ENCODE measurements at regions not wholly inside any gene's neighbourhood (a gene's known extent, or its start where the extent isn't known, plus 50 kb on each side); places are given as distances from the start of the nearest gene placed in this dataset.
"Not testable (repeated sequence)": the region's sequence is repeated elsewhere in the genome, so short reads cannot be mapped to it uniquely, and the experiment has no call there.

DNA sequence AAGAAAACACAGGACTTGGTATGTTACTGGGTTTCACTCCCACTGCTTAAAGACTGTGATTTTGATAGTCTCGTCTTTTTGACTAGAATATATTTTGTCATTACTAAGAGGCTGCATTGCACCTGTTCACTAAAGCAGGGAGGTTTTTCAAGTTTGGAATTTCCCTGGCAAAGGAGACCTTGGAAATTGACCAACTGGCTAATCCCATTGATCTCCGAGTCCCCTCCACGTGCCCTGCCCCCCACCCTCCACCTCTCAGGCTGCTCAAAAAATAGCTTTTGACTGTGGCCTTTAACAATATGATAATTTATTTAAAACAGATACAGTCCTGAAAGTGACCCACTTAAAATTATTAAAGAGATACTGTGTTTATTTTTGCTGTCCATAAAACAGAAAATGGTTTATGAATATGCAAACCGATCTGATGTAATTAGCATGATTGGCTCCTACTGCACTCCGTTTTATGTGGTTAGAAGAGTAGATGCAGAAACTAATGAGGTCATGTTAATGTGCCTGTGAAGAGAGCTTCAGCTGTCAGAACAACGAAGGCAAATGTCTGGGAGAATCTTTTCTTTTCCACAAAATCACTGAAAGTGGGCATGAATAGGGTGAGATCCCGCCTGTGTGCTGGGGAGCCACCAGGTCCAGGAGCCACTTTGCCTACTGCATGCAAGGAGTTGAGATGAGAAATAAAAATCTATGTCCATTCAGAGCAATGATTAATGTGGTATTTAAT lies 361.5 kb downstream of the RRAGC start:
- DNase-seq: no peak

DNA sequence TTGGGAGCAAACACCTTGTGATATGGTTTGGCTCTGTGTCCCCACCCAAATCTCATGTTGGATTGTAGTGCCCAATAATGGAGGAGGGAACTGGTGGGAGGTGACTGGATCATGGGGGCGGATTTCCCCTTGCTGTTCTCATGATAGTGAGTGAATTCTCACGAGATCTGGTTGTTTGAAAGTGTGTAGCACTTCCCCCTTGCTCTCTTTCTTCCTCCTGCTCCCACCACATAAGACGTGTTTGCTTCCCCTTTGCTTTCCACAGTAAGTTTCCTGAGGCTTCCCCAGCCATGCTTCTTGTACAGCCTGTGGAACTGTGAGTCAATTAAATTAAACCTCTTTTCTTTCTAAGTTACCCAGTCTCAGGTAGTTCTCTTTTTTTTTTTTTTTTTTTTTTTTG lies 366.3 kb downstream of the RRAGC start:
- DNase-seq: not testable (repeated sequence)

DNA sequence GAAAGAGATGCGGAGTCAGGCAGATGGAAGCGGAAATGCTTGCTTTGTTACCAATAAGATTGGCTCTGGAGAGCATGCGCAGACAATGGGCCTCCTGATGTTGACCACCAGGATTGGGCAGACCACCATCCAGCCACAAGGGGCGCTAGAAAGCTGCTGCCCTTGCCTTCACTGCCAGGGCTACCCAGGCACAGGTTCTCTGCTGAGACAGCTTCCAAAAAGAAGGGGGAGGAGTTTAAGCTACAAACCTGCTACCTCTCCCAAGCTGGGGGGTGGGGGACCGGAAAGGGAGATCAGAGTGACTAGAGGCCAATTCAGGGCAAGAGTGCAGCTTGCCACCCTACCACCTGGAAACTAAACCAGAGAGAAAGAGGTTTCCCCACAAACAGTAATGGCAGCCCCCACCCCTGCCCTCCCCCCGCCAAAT lies 369.7 kb downstream of the RRAGC start:
- peak in 2 of 4 experiments; percentile 12 to 20 for DNase-seq

DNA sequence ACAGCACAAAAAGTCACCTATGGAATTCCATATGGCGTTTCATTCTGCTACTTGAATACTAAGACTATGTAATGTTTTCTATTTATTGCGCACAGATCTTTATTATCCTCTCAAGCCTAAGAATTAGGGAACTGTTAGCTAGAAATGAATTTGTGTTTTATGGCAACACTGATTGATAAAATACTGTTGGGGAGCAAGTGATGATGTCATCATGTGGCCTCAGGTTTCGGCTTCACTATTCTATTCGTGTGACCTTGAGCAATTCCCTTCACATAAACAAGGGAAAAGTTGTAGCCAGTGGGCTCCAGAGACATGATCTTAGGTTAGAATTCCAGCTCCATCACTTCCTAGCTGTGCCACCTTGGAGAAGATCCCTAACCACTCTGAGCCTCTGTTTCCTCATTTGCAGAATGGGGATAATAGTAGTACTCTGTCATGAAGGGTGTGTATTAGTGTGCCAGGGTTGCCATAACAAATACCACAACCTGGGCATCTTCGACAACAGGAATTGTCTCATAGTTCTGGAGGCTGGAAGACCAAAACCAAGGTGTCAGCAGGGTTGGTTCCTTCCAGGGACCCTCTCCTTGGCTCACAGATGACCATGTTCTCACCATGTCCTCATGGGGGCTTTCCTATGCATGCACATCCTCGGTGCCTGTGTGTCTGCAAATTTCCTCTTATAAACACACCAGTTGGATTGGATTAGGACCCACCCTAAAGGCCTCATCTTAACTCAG lies 371.2 kb downstream of the RRAGC start:
- DNase-seq: no peak

DNA sequence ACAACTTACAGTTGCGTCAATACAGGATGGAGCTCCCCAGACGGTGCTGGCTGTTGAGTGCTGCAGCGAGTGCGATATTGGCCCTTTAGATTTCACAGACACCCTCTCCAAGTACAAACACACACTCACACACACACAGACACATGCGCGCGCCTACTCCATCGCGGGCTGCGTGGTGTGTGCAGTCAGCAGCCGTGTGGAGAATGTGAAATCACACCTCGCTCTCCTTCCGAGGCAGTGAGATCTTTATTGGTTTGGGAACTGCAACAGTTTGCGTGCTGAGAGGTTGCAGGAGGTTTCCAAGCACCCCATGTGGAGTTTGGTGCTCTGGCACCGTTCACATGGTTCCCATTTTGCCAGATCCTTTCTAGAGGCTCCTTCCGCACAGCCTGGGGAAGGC lies 372.2 kb downstream of the RRAGC start:
- DNase-seq: no peak

DNA sequence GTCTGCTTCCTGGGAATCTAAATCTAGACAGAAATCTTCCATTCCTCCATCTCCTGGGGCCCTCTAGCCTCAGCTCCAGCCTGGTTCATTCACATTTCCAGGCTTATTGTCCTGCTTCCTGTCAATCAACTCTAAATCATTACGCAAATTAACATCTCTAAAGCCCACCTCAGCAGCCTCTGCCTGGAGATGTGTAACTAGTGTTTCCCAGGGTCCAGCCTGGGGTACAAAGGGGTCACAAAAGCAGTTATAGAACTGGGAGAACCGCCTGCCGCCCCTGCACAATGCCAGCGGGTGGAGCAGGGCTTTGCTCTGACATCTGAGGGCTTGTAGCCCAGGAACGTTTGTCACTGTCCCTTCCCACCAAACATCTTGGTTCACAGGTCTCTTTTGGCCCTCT lies 373.5 kb downstream of the RRAGC start:
- DNase-seq: no peak

DNA sequence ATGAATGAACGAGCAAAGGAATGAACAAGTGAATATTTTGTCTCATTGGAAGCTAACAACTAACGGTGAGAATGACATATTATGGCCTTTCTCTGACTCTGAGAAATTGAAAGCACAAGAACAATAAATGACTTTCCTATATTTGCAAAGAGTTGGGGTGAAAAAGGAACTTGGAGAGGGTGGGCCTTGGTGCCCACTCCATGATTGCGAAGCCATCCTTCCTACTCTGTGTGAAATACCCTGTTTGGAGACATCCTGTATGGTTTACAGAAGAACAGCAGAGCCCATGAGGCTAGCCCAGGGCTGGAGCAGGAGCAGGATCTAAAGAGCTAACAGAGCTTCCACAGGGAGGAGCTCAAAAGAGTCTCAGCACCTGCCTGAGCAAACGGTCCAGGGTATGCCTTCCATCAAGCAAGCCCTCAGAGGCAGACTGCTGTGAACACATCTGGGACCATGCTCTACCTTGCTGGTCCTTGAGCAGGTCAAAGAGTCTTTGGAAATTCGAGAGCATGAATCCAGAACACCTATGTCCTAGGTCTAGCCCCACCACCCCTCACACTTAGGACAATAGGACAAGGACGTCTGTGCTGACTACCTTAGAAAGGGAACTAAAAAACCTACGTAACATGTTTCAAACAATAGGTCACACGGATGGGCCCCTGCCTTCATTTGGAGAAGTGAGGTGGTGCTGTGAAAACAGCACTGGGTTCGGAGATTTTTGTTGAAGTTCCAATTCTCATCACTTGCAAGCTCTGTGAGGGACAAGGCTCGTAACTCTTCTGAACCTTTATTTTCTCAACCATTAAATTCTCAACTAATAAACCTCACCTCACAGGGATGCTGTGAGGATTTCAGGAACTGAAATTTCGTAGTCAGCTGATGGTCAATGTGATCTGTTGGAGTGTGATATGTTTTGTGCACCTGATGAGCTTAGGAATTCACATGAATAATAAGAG lies 377.4 kb downstream of the RRAGC start:
- DNase-seq: no peak

DNA sequence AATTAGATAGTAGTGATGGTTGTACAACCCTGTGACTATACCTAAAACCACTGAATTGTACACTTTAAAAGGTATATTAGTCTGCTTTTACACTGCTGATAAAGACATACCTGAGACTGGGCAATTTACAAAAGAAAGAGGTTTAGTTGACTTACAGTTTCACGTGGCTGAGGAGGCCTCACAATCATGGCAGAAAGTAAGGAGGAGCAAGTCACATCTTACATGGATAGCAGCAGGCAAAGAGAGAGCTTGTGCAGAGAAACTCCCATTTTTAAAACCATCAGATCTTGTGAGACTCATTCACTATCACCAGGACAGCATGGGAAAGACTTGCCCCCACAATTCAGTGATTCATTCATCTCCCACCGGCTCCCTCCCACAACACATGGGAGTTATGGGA lies 379.9 kb downstream of the RRAGC start:
- DNase-seq: not testable (repeated sequence)

DNA sequence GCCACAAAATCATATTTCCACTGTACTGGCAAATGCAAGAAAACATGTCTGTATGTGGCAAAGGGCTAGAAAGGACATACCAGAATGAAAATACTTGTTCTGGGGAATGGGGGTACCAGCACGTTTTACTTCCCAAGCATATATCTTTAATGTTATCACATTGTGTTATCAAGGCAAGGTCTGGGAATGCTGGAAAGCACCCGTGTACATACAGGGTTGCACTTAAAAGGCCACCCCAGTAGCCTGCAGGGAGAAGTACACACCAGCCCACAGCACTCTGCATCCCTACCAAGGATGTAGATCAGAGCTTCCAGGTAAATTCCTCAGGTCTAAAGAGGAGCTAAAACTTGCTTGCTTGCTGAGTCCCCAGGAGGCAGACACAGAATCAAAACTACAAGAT lies 381.8 kb downstream of the RRAGC start:
- no peak for DNase-seq

DNA sequence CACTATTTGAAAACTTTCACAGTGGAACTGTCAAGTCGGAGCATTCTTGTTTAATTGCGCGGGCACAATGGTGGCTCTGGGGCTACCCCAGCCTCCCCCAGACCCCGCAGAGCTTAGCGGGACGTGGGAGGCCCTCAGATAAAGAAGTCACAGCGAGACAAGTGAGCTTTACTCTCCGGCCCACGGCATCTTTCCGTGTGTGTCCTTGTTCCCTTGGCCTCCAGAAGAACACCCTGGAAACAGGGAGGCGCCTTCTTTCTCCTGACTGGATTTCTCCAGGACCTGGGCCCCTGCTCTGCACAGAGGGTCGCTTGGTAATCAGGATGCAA lies 382.8 kb downstream of the RRAGC start:
- no peak for DNase-seq

DNA sequence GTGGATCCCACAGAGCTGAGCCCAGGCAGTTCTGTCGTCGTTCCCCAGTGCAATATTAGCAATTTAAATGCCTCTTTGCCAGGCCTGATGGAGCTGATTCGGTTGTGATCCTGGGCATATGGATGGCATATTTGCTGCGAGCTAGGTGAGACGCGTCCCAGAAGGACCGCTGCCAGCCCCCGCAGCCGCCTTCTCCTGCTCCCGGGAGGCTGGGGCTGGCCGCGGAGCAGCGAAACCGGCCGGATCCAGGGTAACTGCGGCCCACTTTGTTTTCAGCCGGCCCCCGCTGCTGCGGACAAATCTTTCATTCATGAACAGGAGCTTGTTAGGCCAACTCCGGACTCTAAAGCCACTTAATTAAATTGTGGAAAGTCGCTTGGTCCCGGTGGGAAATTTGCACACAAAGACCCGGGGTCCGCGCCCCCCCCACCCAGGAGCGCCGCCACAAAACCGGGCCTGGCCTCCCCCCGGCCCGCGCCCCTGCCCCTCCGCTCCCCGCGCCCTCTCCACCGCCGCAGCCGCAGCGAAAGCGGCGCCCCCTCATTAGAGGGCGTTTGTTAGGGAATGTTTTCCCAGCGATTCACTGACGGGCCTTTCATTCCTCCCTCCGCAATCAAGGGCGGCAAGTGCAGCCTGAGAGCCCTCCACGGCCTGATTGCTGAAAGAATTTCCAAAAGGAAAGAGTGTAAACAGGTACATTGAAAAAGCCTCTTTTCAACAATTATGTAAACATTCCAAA lies 383.3 kb downstream of the RRAGC start:
- no peak for DNase-seq

DNA sequence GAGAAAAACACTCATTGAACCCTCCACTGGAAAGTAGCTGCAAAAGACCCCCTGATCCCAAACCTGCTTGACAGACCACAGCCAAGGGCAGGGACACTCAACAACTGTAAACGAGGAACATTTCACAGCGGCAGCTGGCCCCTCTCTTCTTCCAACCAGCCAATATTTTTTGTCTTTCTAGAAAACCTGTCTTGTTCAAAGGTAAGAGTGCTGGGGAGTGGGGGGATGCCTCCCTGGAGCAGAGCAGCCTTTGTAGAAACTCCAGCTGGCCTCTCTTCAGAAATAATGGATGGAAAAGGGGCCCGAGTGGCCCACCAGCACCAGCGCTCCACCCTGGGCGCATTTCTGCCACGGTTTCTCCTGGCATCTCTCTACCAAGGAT lies 384.0 kb downstream of the RRAGC start:
- no peak for DNase-seq

DNA sequence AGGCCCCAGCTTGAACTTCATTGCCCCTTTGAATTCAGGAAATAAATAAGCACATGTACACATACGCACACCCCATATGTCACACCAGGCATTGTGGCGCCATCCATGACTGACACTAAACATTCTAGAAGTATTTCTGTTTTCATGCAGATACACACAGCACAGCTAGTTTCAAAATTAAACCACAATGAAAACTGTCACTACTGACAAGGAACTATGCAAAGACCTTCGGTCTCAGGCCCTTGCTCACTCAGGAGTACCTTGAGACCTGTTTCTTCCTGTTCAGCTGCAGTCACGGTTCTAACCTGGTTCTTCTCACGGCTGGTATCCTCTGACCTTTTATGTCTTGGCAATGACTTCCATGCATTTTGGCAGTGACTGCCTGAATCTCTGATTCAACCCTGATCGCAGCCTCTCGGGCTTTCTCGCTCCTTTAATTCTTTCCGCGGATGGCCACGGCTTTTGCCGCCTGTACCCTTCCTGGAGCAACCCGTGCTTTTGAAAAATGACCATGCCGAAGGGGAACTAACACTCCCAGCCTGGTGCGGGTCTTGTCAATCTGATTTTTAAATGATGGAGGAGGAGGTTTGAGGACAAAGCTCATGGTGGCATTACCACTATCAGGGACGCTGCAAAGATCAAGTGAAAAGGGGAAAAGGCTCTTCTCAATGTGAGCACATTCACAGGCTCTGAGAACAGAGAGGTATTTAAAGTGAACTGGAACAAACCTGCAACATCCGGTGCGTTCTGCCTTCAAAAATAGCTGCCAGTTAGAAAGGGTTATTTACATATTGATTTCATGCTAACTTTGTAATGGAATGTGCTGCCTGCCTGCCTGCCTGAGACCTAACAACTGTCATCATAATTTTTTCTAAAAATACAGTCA lies 384.6 kb downstream of the RRAGC start:
- no peak for DNase-seq

DNA sequence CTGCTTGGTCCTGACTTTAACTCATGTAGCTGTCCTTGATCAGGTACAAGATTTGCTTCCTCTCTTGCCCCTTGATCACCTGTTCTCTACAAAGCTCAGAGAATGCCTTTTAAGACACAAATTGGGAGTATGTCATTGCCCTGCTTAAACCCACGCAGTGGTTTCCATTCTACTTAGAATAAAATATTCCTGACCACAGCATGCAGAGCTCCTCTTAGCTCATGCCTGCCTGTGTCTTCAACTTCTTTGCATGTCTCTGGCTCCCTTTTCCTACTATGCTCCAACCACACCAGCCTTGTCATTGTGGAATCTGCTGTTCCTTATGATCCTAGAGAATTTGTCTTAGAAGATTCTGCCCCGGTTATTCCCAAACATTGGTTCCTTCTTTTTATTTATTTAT lies 393.1 kb downstream of the RRAGC start:
- no peak for DNase-seq

DNA sequence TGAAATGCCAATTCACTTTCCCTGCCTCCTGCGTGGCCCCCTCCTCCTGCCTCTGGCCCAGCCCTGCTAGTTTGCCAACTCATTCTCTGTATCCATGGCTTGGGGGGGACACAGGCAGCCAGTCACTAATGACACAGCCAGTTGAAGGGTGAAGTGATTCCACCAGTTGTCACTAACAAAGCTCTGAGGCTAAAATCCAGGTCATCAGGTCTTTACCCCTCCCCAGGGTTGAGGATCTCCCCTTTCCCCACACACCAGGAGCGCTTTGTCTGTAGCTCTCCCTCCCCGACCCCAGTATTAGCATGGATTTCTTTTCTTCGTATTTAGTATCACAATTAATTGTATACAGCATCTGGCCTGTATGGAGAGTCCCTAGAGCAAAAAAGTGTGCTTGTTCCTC lies 394.1 kb downstream of the RRAGC start:
- DNase-seq: no peak

DNA sequence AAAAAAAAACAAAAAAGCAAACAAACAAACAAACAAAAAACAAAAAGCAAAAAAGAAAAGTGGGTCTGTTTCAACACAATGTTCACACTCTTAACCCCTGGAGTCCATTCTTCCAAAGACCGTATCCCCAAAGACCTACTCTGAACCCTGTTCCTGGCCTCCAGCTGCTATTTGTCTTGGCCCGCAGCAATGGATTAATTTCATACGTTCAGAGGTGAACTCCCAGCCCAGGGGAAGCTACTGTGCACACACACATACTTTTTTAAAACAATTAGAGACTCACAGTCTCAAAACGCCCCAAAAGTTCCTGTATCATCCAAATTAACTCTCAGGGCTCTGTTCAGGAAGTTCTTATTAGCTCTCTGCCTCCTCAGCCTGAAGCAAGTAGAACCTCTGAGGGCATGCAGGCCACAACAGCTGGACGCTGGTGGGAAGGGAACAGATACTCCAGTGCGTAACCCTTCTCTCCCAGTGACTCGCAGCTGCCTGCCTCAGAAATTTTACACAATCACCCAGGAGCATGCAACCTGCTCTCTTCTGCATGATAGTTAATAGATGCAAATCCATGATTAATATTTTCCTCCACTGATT lies 395.4 kb downstream of the RRAGC start:
- no peak for DNase-seq

DNA sequence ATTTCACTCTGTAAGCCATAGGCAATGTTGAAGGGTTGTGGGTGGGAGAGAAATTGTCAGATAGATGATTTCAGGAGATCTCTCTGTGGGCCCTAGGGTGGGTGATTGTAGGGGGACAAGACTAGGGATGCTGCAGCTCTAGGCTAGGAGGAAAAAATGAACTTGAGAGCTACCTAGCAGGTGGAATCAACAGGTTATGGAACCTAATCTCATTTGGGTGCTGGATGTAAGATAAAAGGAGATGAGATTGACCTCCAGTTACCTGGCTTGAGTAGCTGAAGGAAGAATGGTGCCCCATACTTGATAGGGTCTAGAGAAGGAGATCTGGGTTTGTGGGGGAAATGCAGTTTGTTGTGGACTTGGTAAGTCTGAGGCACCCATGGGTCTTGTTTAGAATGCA lies 396.5 kb downstream of the RRAGC start:
- DNase-seq: no peak

DNA sequence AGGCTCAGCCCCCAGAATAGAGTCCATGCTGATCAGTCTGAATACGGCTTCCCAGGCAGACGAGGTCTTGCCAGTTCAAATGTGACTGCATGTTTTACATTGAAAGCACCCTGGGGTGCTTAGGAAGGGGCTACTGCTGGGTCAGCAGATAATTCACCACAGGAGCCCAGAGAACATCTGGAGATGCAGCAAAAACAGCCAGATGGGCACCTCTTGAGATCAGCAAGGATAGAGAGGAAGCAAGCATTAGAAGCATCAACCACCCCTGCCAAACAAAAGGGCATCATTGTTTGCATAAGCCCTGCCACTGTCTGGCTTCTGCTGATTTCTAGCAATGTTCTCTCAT lies 403.1 kb downstream of the RRAGC start:
- no peak for DNase-seq

DNA sequence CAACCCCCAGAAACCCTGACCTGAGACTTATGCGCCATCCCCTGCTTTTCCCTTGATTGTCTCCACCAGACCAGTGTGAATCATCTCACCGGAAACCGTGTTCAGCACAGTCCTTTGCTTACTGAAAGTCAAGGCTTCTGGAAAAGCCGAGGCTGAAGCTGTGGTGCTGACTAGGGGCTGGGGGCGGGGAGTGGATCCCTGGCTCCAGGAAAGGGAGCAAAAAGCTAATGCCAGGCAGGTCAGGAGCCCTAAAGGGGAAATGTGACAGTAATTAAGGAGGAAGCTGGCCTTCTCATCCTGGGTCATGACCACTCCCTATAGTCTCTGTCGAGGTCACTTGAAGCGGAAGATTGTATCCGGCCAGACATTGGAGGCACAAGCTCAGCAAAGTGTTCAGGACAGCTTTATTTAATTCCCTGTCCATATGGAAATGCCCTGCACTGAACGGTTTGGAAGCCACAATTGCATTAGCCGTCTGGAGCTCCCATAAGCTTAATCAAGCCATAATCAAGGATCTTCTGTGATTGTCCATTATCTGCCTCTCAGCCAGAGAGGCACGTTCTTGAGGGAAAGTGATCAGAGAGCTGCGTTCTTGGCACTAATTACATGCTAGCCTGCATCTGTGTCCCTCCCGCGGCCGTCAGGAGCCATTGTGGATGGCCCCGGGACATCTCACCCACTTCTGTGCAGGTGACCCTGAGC lies 403.6 kb downstream of the RRAGC start:
- DNase-seq: no peak

DNA sequence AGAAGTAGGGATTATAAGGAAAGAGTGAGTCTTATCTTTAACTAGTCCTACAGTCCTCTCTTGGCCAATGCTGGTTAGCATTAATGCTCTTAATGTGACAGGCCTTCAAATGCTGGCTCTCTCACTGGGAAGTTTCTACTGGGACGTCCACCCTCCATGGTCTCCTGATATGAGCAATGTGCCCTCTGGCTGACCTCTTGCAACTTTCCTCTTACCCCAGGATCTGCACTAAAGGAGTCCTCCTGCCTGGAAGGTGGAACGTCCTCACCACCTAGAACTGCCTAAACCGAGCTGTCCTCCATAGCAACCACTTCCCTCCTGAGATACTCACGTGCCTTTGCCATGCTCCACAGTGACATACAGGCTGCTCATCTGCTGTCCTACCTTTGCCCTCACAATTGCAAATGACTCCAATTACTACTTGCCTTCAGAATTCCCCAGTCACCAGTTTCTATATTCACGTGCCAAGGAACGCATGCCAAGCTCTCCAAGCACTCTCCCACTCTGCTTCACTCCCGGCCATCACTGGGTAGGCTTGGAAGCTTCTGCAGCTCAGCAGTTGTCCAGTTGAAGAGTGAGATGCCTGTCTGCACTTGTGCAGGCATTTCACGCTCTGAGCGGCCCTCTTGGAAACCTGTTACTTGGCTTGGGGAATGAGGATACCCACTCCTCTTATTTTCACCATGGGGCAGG lies 404.7 kb downstream of the RRAGC start:
- DNase-seq: no peak
